Stimulated activated CD4-positive, alpha-beta T cell treated with anti-CD3 and anti-CD28 coated beads, Interleukin-12 subunit alpha, Interleukin-12 subunit beta, amount 100 ng/mL, for 48 hours (primary cell): ENCODE measurements at regions not wholly inside any gene's neighbourhood (a gene's known extent, or its start where the extent isn't known, plus 50 kb on each side); places are given as distances from the start of the nearest gene placed in this dataset.
"Not testable (repeated sequence)": the region's sequence is repeated elsewhere in the genome, so short reads cannot be mapped to it uniquely, and the experiment has no call there.

Experiments
- DNase-seq, 3 donors: peaks; one replicate each; pipeline ENCODE4 v3.0.0-alpha.2; 2020; ENCODE audit warnings: low read depth in 2 of 3, low spot score in 1 of 3

GRCh38 chr4:27350161-27350560, 489.5 kb downstream of the STIM2 start:
- DNase-seq, result no peak

GRCh38 chr4:27357283-27357682, 496.6 kb downstream of the STIM2 start:
- DNase-seq, result no peak

GRCh38 chr4:27358269-27358668, 497.6 kb downstream of the STIM2 start:
- DNase-seq, result no peak

- no peak for DNase-seq
These were observed 499.5 kb downstream of the STIM2 start for GRCh38 chr4:27360131-27360530.

- no peak for DNase-seq
These were observed 500.2 kb downstream of the STIM2 start for GRCh38 chr4:27360790-27361267.

- DNase-seq, result no peak
These were observed 503.9 kb downstream of the STIM2 start for GRCh38 chr4:27364509-27364908.

- no peak for DNase-seq
These were observed 505.6 kb downstream of the STIM2 start for GRCh38 chr4:27366104-27366823.

GRCh38 chr4:27368781-27369180, 508.1 kb downstream of the STIM2 start:
- no peak for DNase-seq

GRCh38 chr4:27381815-27382214, 521.2 kb downstream of the STIM2 start:
- DNase-seq, result no peak

GRCh38 chr4:27387711-27388110, 527.1 kb downstream of the STIM2 start:
- no peak for DNase-seq

GRCh38 chr4:27397886-27398285, 537.2 kb downstream of the STIM2 start:
- DNase-seq, result no peak

- DNase-seq, result no peak
These were observed 538.1 kb downstream of the STIM2 start for GRCh38 chr4:27398631-27399310.

- DNase-seq, result no peak
These were observed 547.0 kb downstream of the STIM2 start for GRCh38 chr4:27407616-27408015.

GRCh38 chr4:27412613-27413012, 552.0 kb downstream of the STIM2 start:
- DNase-seq, result no peak

- DNase-seq, result no peak
These were observed 554.5 kb downstream of the STIM2 start for GRCh38 chr4:27414887-27415731.

GRCh38 chr4:27428661-27429060, 568.0 kb downstream of the STIM2 start:
- no peak for DNase-seq

- no peak for DNase-seq
These were observed 568.8 kb downstream of the STIM2 start for GRCh38 chr4:27429364-27429871.

GRCh38 chr4:27442146-27442545, 581.5 kb downstream of the STIM2 start:
- DNase-seq, result no peak

- not testable (repeated sequence) for DNase-seq
These were observed 582.0 kb downstream of the STIM2 start for GRCh38 chr4:27442661-27443060.

GRCh38 chr4:27463816-27464215, 603.2 kb downstream of the STIM2 start:
- DNase-seq, result no peak

- DNase-seq, result no peak
These were observed 606.7 kb downstream of the STIM2 start for GRCh38 chr4:27467351-27467750.

- DNase-seq, result no peak
These were observed 611.7 kb downstream of the STIM2 start for GRCh38 chr4:27472364-27472763.
